GM12878 (cell line): ENCODE measurements at regions not wholly inside any gene's neighbourhood (a gene's known extent, or its start where the extent isn't known, plus 50 kb on each side); places are given as distances from the start of the nearest gene placed in this dataset.

Source experiments
- ATAC-seq: fragments of 200-7000 bp; cut with Tn5 transposase; 3 replicates; pipeline ENCODE4 v1.9.1; 2020; ENCODE audit warnings: mild to moderate bottlenecking, moderate library complexity
- BruUV-seq: library from RNA; stranded (reverse); fragments of 400-500 nt; replicated peaks from 2 replicates; lab custom pipeline; 2021; lab: Mats Ljungman, UMichigan
- CTCF ChIA-PET: fragments of 300-600 bp; sonication (Branson Sonifier 250); formaldehyde crosslinking; extraction: SDS; loops from one replicate; lab custom pipeline; 2021; ENCODE audit warnings: inconsistent platforms; lab: Yijun Ruan, JAX
- POLR2A ChIA-PET: fragments of 350-600 bp; formaldehyde crosslinking; extraction: SDS; loops from one replicate; lab custom pipeline; 2021; ENCODE audit warnings: inconsistent platforms; lab: Charles Lee
- RAD21 ChIA-PET: fragments of 300-600 bp; sonication (Branson Sonifier 250); formaldehyde crosslinking; loops from one replicate; lab custom pipeline; 2023; ENCODE audit warnings: antibody characterized with exemption; ENCODE audit not compliant: unreplicated experiment; lab: Charles Lee
- SMC1A ChIA-PET: fragments of 300-600 bp; sonication (Branson Sonifier 250); formaldehyde crosslinking; loops from one replicate; lab custom pipeline; 2023; ENCODE audit not compliant: unreplicated experiment, uncharacterized antibody; lab: Charles Lee
- DNase-seq: peaks from one replicate; pipeline ENCODE4 v3.0.0-alpha.2; 2011; ENCODE audit warnings: low read depth, low spot score
- FAIRE-seq: peaks from 3 replicates; lab custom pipeline; 2011; peaks lifted over from hg19 to GRCh38; lab: Jason Lieb, UNC
- H2AFZ ChIP-seq: 2 replicates; pipeline ENCODE4 v1.6.0; 2011; ENCODE audit warnings: low read depth, low read length, control low read depth; ENCODE audit not compliant: control insufficient read depth
- H3K27ac ChIP-seq: 2 replicates; pipeline ENCODE4 v1.5.1; 2011; ENCODE audit warnings: control low read depth; ENCODE audit not compliant: control insufficient read depth, insufficient read depth
- H3K27me3 ChIP-seq, 2 experiments: replicated peaks in 1 of 2; 2 replicates each; pipeline versions ENCODE4 v1.6.0 to v1.6.1; 2011; ENCODE audit warnings: low read length in 1 of 2; ENCODE audit not compliant: control insufficient read depth in 2 of 2, insufficient read depth in 2 of 2
- H3K36me3 ChIP-seq, 2 experiments: 2 replicates each; pipeline ENCODE4 v1.5.1; 2011; ENCODE audit warnings: low read length in 1 of 2; ENCODE audit not compliant: control insufficient read depth in 2 of 2, insufficient read depth in 2 of 2
- H3K4me1 ChIP-seq: 2 replicates; pipeline ENCODE4 v1.6.1; 2011; ENCODE audit warnings: mild to moderate bottlenecking, low read length, moderate library complexity, mixed read lengths; ENCODE audit not compliant: control insufficient read depth, insufficient read depth
- H3K4me2 ChIP-seq: 2 replicates; pipeline ENCODE4 v1.6.0; 2011; ENCODE audit warnings: control low read depth; ENCODE audit not compliant: control insufficient read depth, insufficient read depth
- H3K4me3 ChIP-seq: fragments of 200-600 bp; sonication (generic); 2 replicates; pipeline ENCODE4 v1.5.1; 2016
- H3K79me2 ChIP-seq: 2 replicates; pipeline ENCODE4 v1.6.0; 2011; ENCODE audit warnings: low read length; ENCODE audit not compliant: control insufficient read depth, insufficient read depth
- H3K9ac ChIP-seq: 2 replicates; pipeline ENCODE4 v1.8.0; 2011; ENCODE audit warnings: low read length, control low read depth, mixed read lengths; ENCODE audit not compliant: control insufficient read depth, insufficient read depth
- H3K9me3 ChIP-seq: replicated peaks from 3 replicates; pipeline ENCODE4 v1.5.1; 2011; ENCODE audit warnings: mild to moderate bottlenecking, low read length; ENCODE audit not compliant: control insufficient read depth, insufficient read depth
- H4K20me1 ChIP-seq: 2 replicates; pipeline ENCODE4 v1.6.0; 2011; ENCODE audit not compliant: control insufficient read depth, insufficient read depth
- BCL11A ChIP-seq: IDR thresholded peaks from 2 replicates; pipeline ENCODE4 v1.6.1; 2011; ENCODE audit warnings: low read depth, low read length
- JUNB ChIP-seq: IDR thresholded peaks from 2 replicates; pipeline ENCODE4 v1.6.1; 2016; ENCODE audit warnings: antibody characterized with exemption, mild to moderate bottlenecking
- MEF2A ChIP-seq: IDR thresholded peaks from 2 replicates; pipeline ENCODE4 v1.6.1; 2011; ENCODE audit warnings: low read depth, mild to moderate bottlenecking, low read length, moderate library complexity; ENCODE audit not compliant: insufficient read depth
- RAD21 ChIP-seq: IDR thresholded peaks from 2 replicates; pipeline ENCODE4 v1.6.1; 2011; ENCODE audit warnings: mild to moderate bottlenecking, low read depth, low read length, moderate library complexity; ENCODE audit not compliant: insufficient read depth
- SMAD1 ChIP-seq: fragments of 450-650 bp; IDR thresholded peaks from 2 replicates; pipeline ENCODE4 v1.6.1; 2018; ENCODE audit warnings: mild to moderate bottlenecking, low read depth; ENCODE audit not compliant: partially characterized antibody
- SPI1 ChIP-seq: IDR thresholded peaks from 2 replicates; pipeline ENCODE4 v1.6.1; 2011; ENCODE audit warnings: low read depth, mild to moderate bottlenecking, low read length, moderate library complexity, borderline replicate concordance; ENCODE audit not compliant: insufficient read depth
- SRF ChIP-seq, 2 experiments: IDR thresholded peaks; 2 replicates each; pipeline ENCODE4 v1.6.1; 2011; ENCODE audit warnings: low read depth in 2 of 2, low read length in 2 of 2, mild to moderate bottlenecking in 1 of 2, moderate library complexity in 1 of 2
- SUZ12 ChIP-seq: fragments of 200-600 bp; sonication (generic); IDR thresholded peaks from one replicate; pipeline ENCODE4 v1.6.1; 2018; ENCODE audit warnings: antibody characterized with exemption, mild to moderate bottlenecking; ENCODE audit not compliant: unreplicated experiment
- YY1 ChIP-seq: IDR thresholded peaks from 2 replicates; pipeline ENCODE4 v1.6.1; 2011; ENCODE audit warnings: low read depth, mild to moderate bottlenecking, low read length
- WGBS: methylation state at CpG from one replicate; pipeline ENCODE4 v1.1.6; 2016; ENCODE audit warnings: low lambda C conversion rate; ENCODE audit not compliant: insufficient replicate concordance, insufficient coverage; ENCODE audit errors: missing lambda C conversion rate; 5-methylcytosine and 5-hydroxymethylcytosine counted together
- in situ Hi-C: fragments of 300-500 bp; cut with MboI; formaldehyde crosslinking; loops from 9 replicates; pipeline ENCODE4 v1.14.3; 2018; ENCODE audit warnings: mixed read lengths
- intact Hi-C: fragments of 100-400 bp; cut with micrococcal nuclease; formaldehyde crosslinking; loops from one replicate; pipeline ENCODE4 v1.14.2; 2022; ENCODE audit not compliant: unreplicated experiment
- TF ChIP-seq, protein P1 (sequence below): fragments of 150-350 bp; IDR thresholded peaks from 2 replicates; pipeline ENCODE4 v1.6.1; 2016; ENCODE audit warnings: low read depth, low read length
- TF ChIP-seq, protein P2 (sequence below): fragments of 450-650 bp; IDR thresholded peaks from 2 replicates; pipeline ENCODE4 v1.6.1; 2017; ENCODE audit warnings: mild to moderate bottlenecking, moderate library complexity
- TF ChIP-seq, protein P3 (sequence below): IDR thresholded peaks from 2 replicates; pipeline ENCODE4 v1.6.1; 2012; ENCODE audit warnings: improper control_type of control experiment, low read depth, low read length; ENCODE audit not compliant: insufficient replicate concordance

DNA sequence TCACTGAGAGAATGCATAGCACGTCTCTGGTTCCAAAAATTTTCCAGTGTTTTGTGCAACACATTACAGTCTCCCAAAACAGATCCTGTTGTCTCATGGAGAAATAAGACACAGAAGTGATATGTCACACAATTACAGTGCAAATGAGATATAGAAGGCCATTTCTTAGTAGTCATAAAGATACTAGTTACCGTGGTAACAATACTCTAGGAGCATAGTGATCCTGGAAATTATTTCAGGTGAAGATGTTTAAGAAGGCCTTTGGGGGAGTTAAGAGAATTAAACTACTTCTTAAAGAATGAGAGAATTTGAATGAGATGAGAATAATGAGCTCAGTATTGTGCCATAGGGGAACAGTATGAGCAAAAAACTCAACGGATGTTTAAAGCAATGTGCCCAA, 628.0 kb upstream of the MIR17HG start:
- no peak overlapping the region for H2AFZ ChIP-seq
- in situ Hi-C loops (no loop called here), intact Hi-C loops (no loop called here)
- no peak overlapping the region for H3K4me2 ChIP-seq
- H3K27ac ChIP-seq, result no peak overlapping the region
- no peaks in the 10 kb centered on the region for H3K4me1 ChIP-seq
- DNase-seq (no peak), ATAC-seq (no peak), FAIRE-seq (no peak)
- RAD21 ChIA-PET, result no interaction called here
- SMC1A ChIA-PET, result no interaction called here
- WGBS, result 15% methylated on average over 3 of the region's 3 CpGs
- no TSS peak for BruUV-seq
- H3K36me3 ChIP-seq, result no peaks in the 10 kb centered on the region
- no peaks in the 10 kb centered on the region for H3K27me3 ChIP-seq
- H3K79me2 ChIP-seq, result no peaks in the 10 kb centered on the region
- H4K20me1 ChIP-seq, result no peaks in the 10 kb centered on the region
- no peak overlapping the region for H3K4me3 ChIP-seq
- POLR2A ChIA-PET, result no interaction called here
- H3K9me3 ChIP-seq, result no peaks in the 10 kb centered on the region
- H3K9ac ChIP-seq, result no peak overlapping the region
- CTCF ChIA-PET, result no interaction called here
- TF ChIP-seq MEF2A, result no peak
- no peak for TF ChIP-seq YY1
- no peak for TF ChIP-seq SMAD1
- TF ChIP-seq JUNB, result no peak
- TF ChIP-seq SPI1, result no peak
- TF ChIP-seq RAD21, result no peak
- TF ChIP-seq SRF (IDR thresholded peaks at IDR 0.05; ENCODE audit: low read depth in 2 of 2, low read length in 2 of 2), result no peak
- no peak for TF ChIP-seq SUZ12
- TF ChIP-seq, protein P1, sequence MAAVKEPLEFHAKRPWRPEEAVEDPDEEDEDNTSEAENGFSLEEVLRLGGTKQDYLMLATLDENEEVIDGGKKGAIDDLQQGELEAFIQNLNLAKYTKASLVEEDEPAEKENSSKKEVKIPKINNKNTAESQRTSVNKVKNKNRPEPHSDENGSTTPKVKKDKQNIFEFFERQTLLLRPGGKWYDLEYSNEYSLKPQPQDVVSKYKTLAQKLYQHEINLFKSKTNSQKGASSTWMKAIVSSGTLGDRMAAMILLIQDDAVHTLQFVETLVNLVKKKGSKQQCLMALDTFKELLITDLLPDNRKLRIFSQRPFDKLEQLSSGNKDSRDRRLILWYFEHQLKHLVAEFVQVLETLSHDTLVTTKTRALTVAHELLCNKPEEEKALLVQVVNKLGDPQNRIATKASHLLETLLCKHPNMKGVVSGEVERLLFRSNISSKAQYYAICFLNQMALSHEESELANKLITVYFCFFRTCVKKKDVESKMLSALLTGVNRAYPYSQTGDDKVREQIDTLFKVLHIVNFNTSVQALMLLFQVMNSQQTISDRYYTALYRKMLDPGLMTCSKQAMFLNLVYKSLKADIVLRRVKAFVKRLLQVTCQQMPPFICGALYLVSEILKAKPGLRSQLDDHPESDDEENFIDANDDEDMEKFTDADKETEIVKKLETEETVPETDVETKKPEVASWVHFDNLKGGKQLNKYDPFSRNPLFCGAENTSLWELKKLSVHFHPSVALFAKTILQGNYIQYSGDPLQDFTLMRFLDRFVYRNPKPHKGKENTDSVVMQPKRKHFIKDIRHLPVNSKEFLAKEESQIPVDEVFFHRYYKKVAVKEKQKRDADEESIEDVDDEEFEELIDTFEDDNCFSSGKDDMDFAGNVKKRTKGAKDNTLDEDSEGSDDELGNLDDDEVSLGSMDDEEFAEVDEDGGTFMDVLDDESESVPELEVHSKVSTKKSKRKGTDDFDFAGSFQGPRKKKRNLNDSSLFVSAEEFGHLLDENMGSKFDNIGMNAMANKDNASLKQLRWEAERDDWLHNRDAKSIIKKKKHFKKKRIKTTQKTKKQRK, result no peak
- TF ChIP-seq, protein P2, sequence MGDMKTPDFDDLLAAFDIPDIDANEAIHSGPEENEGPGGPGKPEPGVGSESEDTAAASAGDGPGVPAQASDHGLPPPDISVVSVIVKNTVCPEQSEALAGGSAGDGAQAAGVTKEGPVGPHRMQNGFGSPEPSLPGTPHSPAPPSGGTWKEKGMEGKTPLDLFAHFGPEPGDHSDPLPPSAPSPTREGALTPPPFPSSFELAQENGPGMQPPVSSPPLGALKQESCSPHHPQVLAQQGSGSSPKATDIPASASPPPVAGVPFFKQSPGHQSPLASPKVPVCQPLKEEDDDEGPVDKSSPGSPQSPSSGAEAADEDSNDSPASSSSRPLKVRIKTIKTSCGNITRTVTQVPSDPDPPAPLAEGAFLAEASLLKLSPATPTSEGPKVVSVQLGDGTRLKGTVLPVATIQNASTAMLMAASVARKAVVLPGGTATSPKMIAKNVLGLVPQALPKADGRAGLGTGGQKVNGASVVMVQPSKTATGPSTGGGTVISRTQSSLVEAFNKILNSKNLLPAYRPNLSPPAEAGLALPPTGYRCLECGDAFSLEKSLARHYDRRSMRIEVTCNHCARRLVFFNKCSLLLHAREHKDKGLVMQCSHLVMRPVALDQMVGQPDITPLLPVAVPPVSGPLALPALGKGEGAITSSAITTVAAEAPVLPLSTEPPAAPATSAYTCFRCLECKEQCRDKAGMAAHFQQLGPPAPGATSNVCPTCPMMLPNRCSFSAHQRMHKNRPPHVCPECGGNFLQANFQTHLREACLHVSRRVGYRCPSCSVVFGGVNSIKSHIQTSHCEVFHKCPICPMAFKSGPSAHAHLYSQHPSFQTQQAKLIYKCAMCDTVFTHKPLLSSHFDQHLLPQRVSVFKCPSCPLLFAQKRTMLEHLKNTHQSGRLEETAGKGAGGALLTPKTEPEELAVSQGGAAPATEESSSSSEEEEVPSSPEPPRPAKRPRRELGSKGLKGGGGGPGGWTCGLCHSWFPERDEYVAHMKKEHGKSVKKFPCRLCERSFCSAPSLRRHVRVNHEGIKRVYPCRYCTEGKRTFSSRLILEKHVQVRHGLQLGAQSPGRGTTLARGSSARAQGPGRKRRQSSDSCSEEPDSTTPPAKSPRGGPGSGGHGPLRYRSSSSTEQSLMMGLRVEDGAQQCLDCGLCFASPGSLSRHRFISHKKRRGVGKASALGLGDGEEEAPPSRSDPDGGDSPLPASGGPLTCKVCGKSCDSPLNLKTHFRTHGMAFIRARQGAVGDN, result no peak
- TF ChIP-seq BCL11A, result no peak
- TF ChIP-seq, protein P3, sequence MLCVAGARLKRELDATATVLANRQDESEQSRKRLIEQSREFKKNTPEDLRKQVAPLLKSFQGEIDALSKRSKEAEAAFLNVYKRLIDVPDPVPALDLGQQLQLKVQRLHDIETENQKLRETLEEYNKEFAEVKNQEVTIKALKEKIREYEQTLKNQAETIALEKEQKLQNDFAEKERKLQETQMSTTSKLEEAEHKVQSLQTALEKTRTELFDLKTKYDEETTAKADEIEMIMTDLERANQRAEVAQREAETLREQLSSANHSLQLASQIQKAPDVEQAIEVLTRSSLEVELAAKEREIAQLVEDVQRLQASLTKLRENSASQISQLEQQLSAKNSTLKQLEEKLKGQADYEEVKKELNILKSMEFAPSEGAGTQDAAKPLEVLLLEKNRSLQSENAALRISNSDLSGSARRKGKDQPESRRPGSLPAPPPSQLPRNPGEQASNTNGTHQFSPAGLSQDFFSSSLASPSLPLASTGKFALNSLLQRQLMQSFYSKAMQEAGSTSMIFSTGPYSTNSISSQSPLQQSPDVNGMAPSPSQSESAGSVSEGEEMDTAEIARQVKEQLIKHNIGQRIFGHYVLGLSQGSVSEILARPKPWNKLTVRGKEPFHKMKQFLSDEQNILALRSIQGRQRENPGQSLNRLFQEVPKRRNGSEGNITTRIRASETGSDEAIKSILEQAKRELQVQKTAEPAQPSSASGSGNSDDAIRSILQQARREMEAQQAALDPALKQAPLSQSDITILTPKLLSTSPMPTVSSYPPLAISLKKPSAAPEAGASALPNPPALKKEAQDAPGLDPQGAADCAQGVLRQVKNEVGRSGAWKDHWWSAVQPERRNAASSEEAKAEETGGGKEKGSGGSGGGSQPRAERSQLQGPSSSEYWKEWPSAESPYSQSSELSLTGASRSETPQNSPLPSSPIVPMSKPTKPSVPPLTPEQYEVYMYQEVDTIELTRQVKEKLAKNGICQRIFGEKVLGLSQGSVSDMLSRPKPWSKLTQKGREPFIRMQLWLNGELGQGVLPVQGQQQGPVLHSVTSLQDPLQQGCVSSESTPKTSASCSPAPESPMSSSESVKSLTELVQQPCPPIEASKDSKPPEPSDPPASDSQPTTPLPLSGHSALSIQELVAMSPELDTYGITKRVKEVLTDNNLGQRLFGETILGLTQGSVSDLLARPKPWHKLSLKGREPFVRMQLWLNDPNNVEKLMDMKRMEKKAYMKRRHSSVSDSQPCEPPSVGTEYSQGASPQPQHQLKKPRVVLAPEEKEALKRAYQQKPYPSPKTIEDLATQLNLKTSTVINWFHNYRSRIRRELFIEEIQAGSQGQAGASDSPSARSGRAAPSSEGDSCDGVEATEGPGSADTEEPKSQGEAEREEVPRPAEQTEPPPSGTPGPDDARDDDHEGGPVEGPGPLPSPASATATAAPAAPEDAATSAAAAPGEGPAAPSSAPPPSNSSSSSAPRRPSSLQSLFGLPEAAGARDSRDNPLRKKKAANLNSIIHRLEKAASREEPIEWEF, result no peak
